ENCODE measurements at regions not wholly inside any gene's neighbourhood (a gene's known extent, or its start where the extent isn't known, plus 50 kb on each side); places are given as distances from the start of the nearest gene placed in this dataset.
"Not testable (repeated sequence)": the region's sequence is repeated elsewhere in the genome, so short reads cannot be mapped to it uniquely, and the experiment has no call there.

- no peak for TF ChIP-seq CTCF (conservative IDR thresholded peaks at IDR 0.05)
- no peak overlapping the region for H3K27ac ChIP-seq
Observed at GRCh38 chr6:33507261-33507660, 52.9 kb downstream of the ZBTB9 start.

GRCh38 chr6:33508935-33509926 is 54.9 kb downstream of the ZBTB9 start:
- peak overlapping the region; percentile 56 for H3K27ac ChIP-seq
- no peak for TF ChIP-seq CTCF (conservative IDR thresholded peaks at IDR 0.05)

- peak; percentile 28; the same call in 1 of the 2 replicates for TF ChIP-seq CTCF (conservative IDR thresholded peaks at IDR 0.05)
Observed at GRCh38 chr6:33513213-33513612, 58.8 kb downstream of the ZBTB9 start.

GRCh38 chr6:33516726-33517125 is 62.4 kb downstream of the ZBTB9 start:
- TF ChIP-seq CTCF (conservative IDR thresholded peaks at IDR 0.05), result no peak
- H3K27ac ChIP-seq, result no peak overlapping the region

More at GRCh38 chr6:33513213-33513612, 58.8 kb downstream of the ZBTB9 start:
- H3K27ac ChIP-seq, result no peak overlapping the region

GRCh38 chr6:33520636-33521488 is 59.2 kb downstream of the BAK1 start:
- H3K27ac ChIP-seq, result not testable (repeated sequence)

- no peak overlapping the region for H3K27ac ChIP-seq
- TF ChIP-seq CTCF (conservative IDR thresholded peaks at IDR 0.05), result no peak
Observed at GRCh38 chr6:33521489-33522091, 58.5 kb downstream of the BAK1 start.
